ENCODE measurements at regions not wholly inside any gene's neighbourhood (a gene's known extent, or its start where the extent isn't known, plus 50 kb on each side); places are given as distances from the start of the nearest gene placed in this dataset.

DNA sequence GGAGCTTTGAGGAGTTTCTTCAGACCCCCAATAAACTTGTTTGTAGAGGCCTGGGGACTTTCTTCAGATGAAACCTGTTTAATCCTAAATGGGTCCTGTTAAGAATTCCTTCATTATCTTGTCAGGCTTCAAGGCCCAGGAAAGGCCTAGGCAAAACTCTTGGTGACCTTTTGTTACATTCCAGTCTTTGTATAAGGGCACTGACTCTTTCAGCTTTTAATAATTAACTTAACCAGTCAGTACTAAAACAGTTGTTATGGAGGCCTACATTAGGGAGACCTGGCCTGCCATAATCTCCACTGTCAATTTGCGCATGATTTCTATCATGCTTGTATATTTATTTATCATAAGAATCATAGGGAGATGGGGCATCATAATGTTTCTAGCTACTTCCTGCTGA lies 110.2 kb downstream of the FCRL5 start:
- no peak overlapping the region for H3K27ac ChIP-seq (ENCODE audit: low read depth, low read length)
- no peak overlapping the region for H3K4me2 ChIP-seq (ENCODE audit: low read length)
- H3K27me3 ChIP-seq (ENCODE audit: insufficient read depth, low read length), result peaks cover 2% of the 10 kb centered on the region
- Mint-ChIP-seq H3K4me3 (ENCODE audit: unreplicated experiment) (no peak overlapping the region), H3K4me1 (ENCODE audit: low read depth, unreplicated experiment) (peaks cover 7% of the 10 kb centered on the region), H3K36me3 (ENCODE audit: low read depth, unreplicated experiment) (peaks cover 3% of the 10 kb centered on the region), H3K27ac (ENCODE audit: unreplicated experiment) (no peak overlapping the region), H3K9me3 (ENCODE audit: unreplicated experiment) (peaks cover 4% of the 10 kb centered on the region), H3K27me3 (ENCODE audit: low read depth, unreplicated experiment) (no peaks in the 10 kb centered on the region)
- DNase-seq (ENCODE audit: low read depth) (no peak), FAIRE-seq (no peak)
- no peaks in the 10 kb centered on the region for H3K9me3 ChIP-seq (ENCODE audit: insufficient read depth, low read depth, low read length)
- H3K4me1 ChIP-seq (ENCODE audit: insufficient read depth, low read length), result no peaks in the 10 kb centered on the region
- H3K79me2 ChIP-seq (ENCODE audit: insufficient read depth, low read length), result no peaks in the 10 kb centered on the region
- H4K20me1 ChIP-seq (ENCODE audit: insufficient read depth, low read length), result no peaks in the 10 kb centered on the region
- TF ChIP-seq EZH2 (IDR thresholded peaks at IDR 0.05; ENCODE audit: insufficient read depth, low read length), result no peak
- no peak for TF ChIP-seq CTCF (IDR thresholded peaks at IDR 0.05; ENCODE audit: insufficient read depth, low read depth, low read length)
- H3K4me3 ChIP-seq (ENCODE audit: insufficient read depth, low read depth, low read length), result no peak overlapping the region
- no peak overlapping the region for H3K9ac ChIP-seq (ENCODE audit: low read length)
- no peak overlapping the region for H2AFZ ChIP-seq (ENCODE audit: low read depth, low read length)
- H3K36me3 ChIP-seq (ENCODE audit: insufficient read depth, low read length), result no peaks in the 10 kb centered on the region

GRCh38 chr1:157439302-157439954 lies 112.9 kb downstream of the FCRL5 start:
- Histone ChIP-seq H3K36me3 (ENCODE audit: insufficient read depth, low read length) (no peaks in the 10 kb centered on the region), H3K4me3 (ENCODE audit: insufficient read depth, low read depth, low read length) (no peak overlapping the region), H3K27me3 (ENCODE audit: insufficient read depth, low read length) (peaks cover 2% of the 10 kb centered on the region), H4K20me1 (ENCODE audit: insufficient read depth, low read length) (no peaks in the 10 kb centered on the region), H3K27ac (ENCODE audit: low read depth, low read length) (no peak overlapping the region), H3K4me1 (ENCODE audit: insufficient read depth, low read length) (no peaks in the 10 kb centered on the region), H3K9me3 (ENCODE audit: insufficient read depth, low read depth, low read length) (no peaks in the 10 kb centered on the region), H2AFZ (ENCODE audit: low read depth, low read length) (no peak overlapping the region), H3K4me2 (ENCODE audit: low read length) (no peak overlapping the region), H3K79me2 (ENCODE audit: insufficient read depth, low read length) (no peaks in the 10 kb centered on the region), H3K9ac (ENCODE audit: low read length) (no peak overlapping the region)
- H3K4me1 Mint-ChIP-seq (ENCODE audit: low read depth, unreplicated experiment), result peaks cover 7% of the 10 kb centered on the region
- TF ChIP-seq CTCF (IDR thresholded peaks at IDR 0.05; ENCODE audit: insufficient read depth, low read depth, low read length) (no peak), EZH2 (IDR thresholded peaks at IDR 0.05; ENCODE audit: insufficient read depth, low read length) (no peak)
- H3K4me3 Mint-ChIP-seq (ENCODE audit: unreplicated experiment), result no peak overlapping the region
- no peak overlapping the region for H3K27ac Mint-ChIP-seq (ENCODE audit: unreplicated experiment)
- FAIRE-seq (no peak), DNase-seq (ENCODE audit: low read depth) (no peak)
- H3K27me3 Mint-ChIP-seq (ENCODE audit: low read depth, unreplicated experiment), result peaks cover 6% of the 10 kb centered on the region
- H3K36me3 Mint-ChIP-seq (ENCODE audit: low read depth, unreplicated experiment), result peaks cover 3% of the 10 kb centered on the region
- peaks cover 3% of the 10 kb centered on the region for H3K9me3 Mint-ChIP-seq (ENCODE audit: unreplicated experiment)

- Mint-ChIP-seq H3K9me3 (ENCODE audit: unreplicated experiment) (peaks cover 3% of the 10 kb centered on the region), H3K4me1 (ENCODE audit: low read depth, unreplicated experiment) (peaks cover 7% of the 10 kb centered on the region), H3K27ac (ENCODE audit: unreplicated experiment) (no peak overlapping the region), H3K27me3 (ENCODE audit: low read depth, unreplicated experiment) (peaks cover 8% of the 10 kb centered on the region), H3K36me3 (ENCODE audit: low read depth, unreplicated experiment) (peaks cover 3% of the 10 kb centered on the region), H3K4me3 (ENCODE audit: unreplicated experiment) (no peak overlapping the region)
- DNase-seq (ENCODE audit: low read depth) (no peak), FAIRE-seq (no peak)
- Histone ChIP-seq H3K36me3 (ENCODE audit: insufficient read depth, low read length) (no peaks in the 10 kb centered on the region), H3K27me3 (ENCODE audit: insufficient read depth, low read length) (peaks cover 2% of the 10 kb centered on the region), H3K9ac (ENCODE audit: low read length) (no peak overlapping the region), H4K20me1 (ENCODE audit: insufficient read depth, low read length) (no peaks in the 10 kb centered on the region), H3K9me3 (ENCODE audit: insufficient read depth, low read depth, low read length) (no peaks in the 10 kb centered on the region), H3K4me3 (ENCODE audit: insufficient read depth, low read depth, low read length) (no peak overlapping the region), H3K79me2 (ENCODE audit: insufficient read depth, low read length) (no peaks in the 10 kb centered on the region), H3K4me2 (ENCODE audit: low read length) (no peak overlapping the region), H3K27ac (ENCODE audit: low read depth, low read length) (no peak overlapping the region), H2AFZ (ENCODE audit: low read depth, low read length) (no peak overlapping the region), H3K4me1 (ENCODE audit: insufficient read depth, low read length) (no peaks in the 10 kb centered on the region)
- TF ChIP-seq EZH2 (IDR thresholded peaks at IDR 0.05; ENCODE audit: insufficient read depth, low read length) (no peak), CTCF (IDR thresholded peaks at IDR 0.05; ENCODE audit: insufficient read depth, low read depth, low read length) (no peak)
These were observed 113.7 kb downstream of the FCRL5 start for GRCh38 chr1:157438613-157439012.
